Sigmoid colon (tissue), 4 donors: ENCODE measurements at regions not wholly inside any gene's neighbourhood (a gene's known extent, or its start where the extent isn't known, plus 50 kb on each side); places are given as distances from the start of the nearest gene placed in this dataset.

Experiments used
- EP300 ChIP-seq, 4 donors: sonication (generic); formaldehyde crosslinking; IDR thresholded peaks; one replicate each; pipeline ENCODE4 v1.6.1; 2017; ENCODE audit warnings: antibody characterized with exemption in 4 of 4
- POLR2A ChIP-seq, 2 donors: fragments of 450-650 bp; IDR thresholded peaks; one replicate each; pipeline ENCODE4 v1.6.1; 2016; ENCODE audit warnings: antibody characterized with exemption in 2 of 2, mild to moderate bottlenecking in 2 of 2, moderate library complexity in 2 of 2
- TF ChIP-seq, protein P1 (sequence below), 4 experiments: fragments of 450-650 bp in 3 of 4; fragments of 200-600 bp in 1 of 4; IDR thresholded peaks; one replicate each; pipeline ENCODE4 v1.5.1; 2016 to 2019; ENCODE audit warnings: antibody characterized with exemption in 4 of 4, mild to moderate bottlenecking in 3 of 4, moderate library complexity in 2 of 4

DNA sequence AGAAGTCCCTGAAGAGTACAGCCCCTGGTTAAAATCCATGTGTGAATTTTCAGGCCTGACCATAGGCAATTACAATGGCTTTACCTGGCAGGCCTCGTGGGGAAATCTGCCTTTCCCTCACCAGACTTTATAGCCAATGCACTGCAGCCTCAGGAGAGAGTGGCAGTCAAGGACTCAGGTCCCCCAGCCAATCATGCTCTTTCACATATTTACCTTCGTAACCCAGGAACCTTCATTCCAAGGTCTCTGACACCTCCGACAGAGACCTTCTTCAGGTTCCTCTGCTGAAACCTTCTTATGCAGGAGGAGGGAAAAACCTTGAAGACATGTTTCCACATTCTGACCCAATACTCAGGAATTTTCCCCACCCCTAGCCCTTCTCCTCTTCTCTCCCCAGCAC, 118.9 kb downstream of the FASLG start:
- TF ChIP-seq, protein P1, sequence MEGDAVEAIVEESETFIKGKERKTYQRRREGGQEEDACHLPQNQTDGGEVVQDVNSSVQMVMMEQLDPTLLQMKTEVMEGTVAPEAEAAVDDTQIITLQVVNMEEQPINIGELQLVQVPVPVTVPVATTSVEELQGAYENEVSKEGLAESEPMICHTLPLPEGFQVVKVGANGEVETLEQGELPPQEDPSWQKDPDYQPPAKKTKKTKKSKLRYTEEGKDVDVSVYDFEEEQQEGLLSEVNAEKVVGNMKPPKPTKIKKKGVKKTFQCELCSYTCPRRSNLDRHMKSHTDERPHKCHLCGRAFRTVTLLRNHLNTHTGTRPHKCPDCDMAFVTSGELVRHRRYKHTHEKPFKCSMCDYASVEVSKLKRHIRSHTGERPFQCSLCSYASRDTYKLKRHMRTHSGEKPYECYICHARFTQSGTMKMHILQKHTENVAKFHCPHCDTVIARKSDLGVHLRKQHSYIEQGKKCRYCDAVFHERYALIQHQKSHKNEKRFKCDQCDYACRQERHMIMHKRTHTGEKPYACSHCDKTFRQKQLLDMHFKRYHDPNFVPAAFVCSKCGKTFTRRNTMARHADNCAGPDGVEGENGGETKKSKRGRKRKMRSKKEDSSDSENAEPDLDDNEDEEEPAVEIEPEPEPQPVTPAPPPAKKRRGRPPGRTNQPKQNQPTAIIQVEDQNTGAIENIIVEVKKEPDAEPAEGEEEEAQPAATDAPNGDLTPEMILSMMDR (IDR thresholded peaks at IDR 0.05) = no peak
- TF ChIP-seq POLR2A (IDR thresholded peaks at IDR 0.05) (no peak), EP300 (IDR thresholded peaks at IDR 0.05) (no peak)
